ENCODE measurements at regions not wholly inside any gene's neighbourhood (a gene's known extent, or its start where the extent isn't known, plus 50 kb on each side); places are given as distances from the start of the nearest gene placed in this dataset.

- no peak overlapping the region for H3K4me3 ChIP-seq (ENCODE audit: control insufficient read depth, low read depth, low read length)
- TF ChIP-seq CTCF (IDR thresholded peaks at IDR 0.05; ENCODE audit: control insufficient read depth, insufficient read depth, low read depth, low read length, missing control alignments): no peak
- DNase-seq (ENCODE audit: low read depth): no peak
These were observed 401.0 kb upstream of the NRP1 start for GRCh38 chr10:33735464-33735923.

- H3K4me3 ChIP-seq (ENCODE audit: control insufficient read depth, low read depth, low read length): no peak overlapping the region
- no peak for TF ChIP-seq CTCF (IDR thresholded peaks at IDR 0.05; ENCODE audit: control insufficient read depth, insufficient read depth, low read depth, low read length, missing control alignments)
- no peak for DNase-seq (ENCODE audit: low read depth)
These were observed 400.1 kb upstream of the NRP1 start for GRCh38 chr10:33734393-33735155.

- no peak overlapping the region for H3K4me3 ChIP-seq (ENCODE audit: control insufficient read depth, low read depth, low read length)
- no peak for TF ChIP-seq CTCF (IDR thresholded peaks at IDR 0.05; ENCODE audit: control insufficient read depth, insufficient read depth, low read depth, low read length, missing control alignments)
- DNase-seq (ENCODE audit: low read depth): no peak
These were observed 398.6 kb upstream of the NRP1 start for GRCh38 chr10:33733058-33733457.

- no peak overlapping the region for H3K4me3 ChIP-seq (ENCODE audit: control insufficient read depth, low read depth, low read length)
- no peak for TF ChIP-seq CTCF (IDR thresholded peaks at IDR 0.05; ENCODE audit: control insufficient read depth, insufficient read depth, low read depth, low read length, missing control alignments)
- DNase-seq (ENCODE audit: low read depth): no peak
These were observed 397.8 kb upstream of the NRP1 start for GRCh38 chr10:33732161-33732680.

- no peak for TF ChIP-seq CTCF (IDR thresholded peaks at IDR 0.05; ENCODE audit: control insufficient read depth, insufficient read depth, low read depth, low read length, missing control alignments)
- no peak for DNase-seq (ENCODE audit: low read depth)
These were observed 396.9 kb upstream of the NRP1 start for GRCh38 chr10:33731322-33731721.

GRCh38 chr10:33725430-33725829 is 391.0 kb upstream of the NRP1 start:
- no peak overlapping the region for H3K4me3 ChIP-seq (ENCODE audit: control insufficient read depth, low read depth, low read length)
- no peak for TF ChIP-seq CTCF (IDR thresholded peaks at IDR 0.05; ENCODE audit: control insufficient read depth, insufficient read depth, low read depth, low read length, missing control alignments)
- no peak for DNase-seq (ENCODE audit: low read depth)

More at GRCh38 chr10:33731322-33731721, 396.9 kb upstream of the NRP1 start:
- H3K4me3 ChIP-seq (ENCODE audit: control insufficient read depth, low read depth, low read length): no peak overlapping the region

All from AG09309 (cell line).